ENCODE measurements at regions not wholly inside any gene's neighbourhood (a gene's known extent, or its start where the extent isn't known, plus 50 kb on each side); places are given as distances from the start of the nearest gene placed in this dataset.

DNA sequence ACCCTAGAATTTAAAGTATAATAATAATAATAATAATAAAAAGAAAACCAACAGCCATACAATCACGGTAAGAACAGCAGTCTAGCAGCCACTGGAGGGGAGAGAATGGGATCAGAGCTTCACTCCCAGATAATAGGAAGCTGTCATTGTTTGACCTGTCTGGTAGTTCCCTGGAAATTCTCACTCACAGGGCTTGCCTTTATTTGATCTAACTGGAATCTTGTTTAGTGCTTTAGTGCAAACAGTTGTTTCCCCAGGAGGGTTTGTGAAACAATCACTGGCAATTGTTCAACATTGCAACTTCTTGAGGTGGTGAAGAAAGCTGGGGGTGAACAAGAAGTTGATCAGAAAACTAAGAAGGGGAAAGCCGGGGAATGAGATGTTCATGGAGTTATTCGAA is 68.7 kb upstream of the PTCSC3 start:
- no peaks in the 10 kb centered on the region for H3K4me1 ChIP-seq (ENCODE audit: insufficient read depth, low read length, poor library complexity, severe bottlenecking)
- ChIA-PET POLR2A (ENCODE audit: low non-redundant PET) (no interaction called here), CTCF (no interaction called here)
- intact Hi-C loops (cut with micrococcal nuclease; ENCODE audit: unreplicated experiment) = no loop called here
- H3K9me3 ChIP-seq (ENCODE audit: low read depth, low read length, poor library complexity, severe bottlenecking) = no peaks in the 10 kb centered on the region
- no peaks in the 10 kb centered on the region for H3K36me3 ChIP-seq (ENCODE audit: insufficient read depth, low read length, poor library complexity, severe bottlenecking)
- no peak for TF ChIP-seq EZH2 (IDR thresholded peaks at IDR 0.05; ENCODE audit: borderline replicate concordance, low read depth, low read length, poor library complexity, severe bottlenecking)
- TF ChIP-seq, protein P1, sequence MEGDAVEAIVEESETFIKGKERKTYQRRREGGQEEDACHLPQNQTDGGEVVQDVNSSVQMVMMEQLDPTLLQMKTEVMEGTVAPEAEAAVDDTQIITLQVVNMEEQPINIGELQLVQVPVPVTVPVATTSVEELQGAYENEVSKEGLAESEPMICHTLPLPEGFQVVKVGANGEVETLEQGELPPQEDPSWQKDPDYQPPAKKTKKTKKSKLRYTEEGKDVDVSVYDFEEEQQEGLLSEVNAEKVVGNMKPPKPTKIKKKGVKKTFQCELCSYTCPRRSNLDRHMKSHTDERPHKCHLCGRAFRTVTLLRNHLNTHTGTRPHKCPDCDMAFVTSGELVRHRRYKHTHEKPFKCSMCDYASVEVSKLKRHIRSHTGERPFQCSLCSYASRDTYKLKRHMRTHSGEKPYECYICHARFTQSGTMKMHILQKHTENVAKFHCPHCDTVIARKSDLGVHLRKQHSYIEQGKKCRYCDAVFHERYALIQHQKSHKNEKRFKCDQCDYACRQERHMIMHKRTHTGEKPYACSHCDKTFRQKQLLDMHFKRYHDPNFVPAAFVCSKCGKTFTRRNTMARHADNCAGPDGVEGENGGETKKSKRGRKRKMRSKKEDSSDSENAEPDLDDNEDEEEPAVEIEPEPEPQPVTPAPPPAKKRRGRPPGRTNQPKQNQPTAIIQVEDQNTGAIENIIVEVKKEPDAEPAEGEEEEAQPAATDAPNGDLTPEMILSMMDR (conservative IDR thresholded peaks at IDR 0.05; ENCODE audit: low read depth, low read length) = no peak
- H3K4me3 ChIP-seq (ENCODE audit: low read depth, low read length, poor library complexity, severe bottlenecking) = no peak overlapping the region
- BruUV-seq (replicated peaks) = no TSS peak
- DNase-seq (ENCODE audit: low spot score) = no peak
- H3K27me3 ChIP-seq (replicated peaks; ENCODE audit: insufficient read depth, low read depth, low read length, poor library complexity) = peaks cover 10% of the 10 kb centered on the region
- H3K27ac ChIP-seq (ENCODE audit: low read depth, low read length, poor library complexity, severe bottlenecking) = no peak overlapping the region

DNA sequence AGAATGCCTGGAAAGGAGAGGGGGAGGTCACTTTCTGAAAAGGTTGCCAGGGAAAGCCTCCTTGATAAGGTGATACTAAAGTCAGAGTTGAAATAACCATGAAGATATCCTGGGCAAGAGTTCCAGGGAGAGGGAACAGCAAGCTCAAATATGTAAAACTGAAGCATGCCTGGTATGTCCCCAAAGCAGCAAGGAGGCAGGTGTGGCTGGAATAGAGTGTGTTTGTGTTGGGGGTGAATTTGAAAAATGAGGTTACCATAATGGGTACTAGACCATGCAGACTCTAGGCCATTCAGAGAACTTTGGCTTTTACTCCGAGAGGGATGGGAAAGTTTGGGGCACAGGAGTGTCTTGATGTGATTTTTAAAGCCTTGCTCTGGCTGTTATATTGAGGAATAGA is 66.7 kb upstream of the PTCSC3 start:
- H3K27ac ChIP-seq (ENCODE audit: low read depth, low read length, poor library complexity, severe bottlenecking) = no peak overlapping the region
- intact Hi-C loops (cut with micrococcal nuclease; ENCODE audit: unreplicated experiment) = no loop called here
- ChIA-PET CTCF (no interaction called here), POLR2A (ENCODE audit: low non-redundant PET) (no interaction called here)
- no peaks in the 10 kb centered on the region for H3K4me1 ChIP-seq (ENCODE audit: insufficient read depth, low read length, poor library complexity, severe bottlenecking)
- no TSS peak for BruUV-seq (replicated peaks)
- TF ChIP-seq, protein P1 (conservative IDR thresholded peaks at IDR 0.05; ENCODE audit: low read depth, low read length) = no peak
- no peak for TF ChIP-seq EZH2 (IDR thresholded peaks at IDR 0.05; ENCODE audit: borderline replicate concordance, low read depth, low read length, poor library complexity, severe bottlenecking)
- no peak overlapping the region for H3K4me3 ChIP-seq (ENCODE audit: low read depth, low read length, poor library complexity, severe bottlenecking)
- no peaks in the 10 kb centered on the region for H3K36me3 ChIP-seq (ENCODE audit: insufficient read depth, low read length, poor library complexity, severe bottlenecking)
- peaks cover 10% of the 10 kb centered on the region for H3K27me3 ChIP-seq (replicated peaks; ENCODE audit: insufficient read depth, low read depth, low read length, poor library complexity)
- no peak for DNase-seq (ENCODE audit: low spot score)
- H3K9me3 ChIP-seq (ENCODE audit: low read depth, low read length, poor library complexity, severe bottlenecking) = no peaks in the 10 kb centered on the region

DNA sequence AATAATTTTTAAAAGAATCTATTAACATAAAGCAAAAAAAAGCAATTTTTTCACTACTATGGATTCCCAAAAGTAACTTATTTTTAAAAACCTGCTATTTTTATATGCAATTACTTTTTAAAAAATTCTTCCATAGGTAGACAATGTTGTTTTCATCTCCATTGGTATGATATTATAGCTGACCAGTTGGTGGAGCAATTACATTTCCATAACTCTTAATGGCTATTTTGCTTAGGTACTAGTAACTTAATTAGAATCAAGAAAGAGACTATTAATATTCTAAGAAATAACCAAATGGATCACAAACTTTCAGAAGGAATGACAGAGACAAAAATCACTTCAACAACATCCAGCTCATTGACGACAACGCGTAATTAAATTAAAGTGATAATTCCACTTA is 64.7 kb upstream of the PTCSC3 start:
- POLR2A ChIA-PET (ENCODE audit: low non-redundant PET) = no interaction called here
- intact Hi-C loops (cut with micrococcal nuclease; ENCODE audit: unreplicated experiment) = no loop called here
- H3K27ac ChIP-seq (ENCODE audit: low read depth, low read length, poor library complexity, severe bottlenecking) = no peak overlapping the region
- no peak for DNase-seq (ENCODE audit: low spot score)
- no peaks in the 10 kb centered on the region for H3K4me1 ChIP-seq (ENCODE audit: insufficient read depth, low read length, poor library complexity, severe bottlenecking)
- TF ChIP-seq EZH2 (IDR thresholded peaks at IDR 0.05; ENCODE audit: borderline replicate concordance, low read depth, low read length, poor library complexity, severe bottlenecking) = no peak
- TF ChIP-seq, protein P1 (conservative IDR thresholded peaks at IDR 0.05; ENCODE audit: low read depth, low read length) = no peak; the same call in 1 of the 2 replicates
- CTCF ChIA-PET = no interaction called here
- no peaks in the 10 kb centered on the region for H3K9me3 ChIP-seq (ENCODE audit: low read depth, low read length, poor library complexity, severe bottlenecking)
- peaks cover 10% of the 10 kb centered on the region for H3K27me3 ChIP-seq (replicated peaks; ENCODE audit: insufficient read depth, low read depth, low read length, poor library complexity)
- no TSS peak for BruUV-seq (replicated peaks)
- no peaks in the 10 kb centered on the region for H3K36me3 ChIP-seq (ENCODE audit: insufficient read depth, low read length, poor library complexity, severe bottlenecking)
- no peak overlapping the region for H3K4me3 ChIP-seq (ENCODE audit: low read depth, low read length, poor library complexity, severe bottlenecking)
